HEK293 (cell line): ENCODE measurements at regions not wholly inside any gene's neighbourhood (a gene's known extent, or its start where the extent isn't known, plus 50 kb on each side); places are given as distances from the start of the nearest gene placed in this dataset.

ENCODE experiments used
- CTCF ChIA-PET: fragments of 350-600 bp; formaldehyde crosslinking; extraction: SDS; loops from one replicate; lab custom pipeline; 2021; ENCODE audit warnings: antibody characterized with exemption; lab: Yijun Ruan, JAX
- POLR2A ChIA-PET: fragments of 300-600 bp; formaldehyde crosslinking; extraction: SDS; loops from one replicate; lab custom pipeline; 2020; ENCODE audit warnings: antibody characterized with exemption, inconsistent platforms; lab: Yijun Ruan, JAX
- H3K27ac ChIP-seq: fragments of 200-500 bp; sonication (Bioruptor generic); 2 replicates; pipeline ENCODE4 v1.5.1; 2014; ENCODE audit warnings: low read depth, low read length, control low read depth, inconsistent platforms; ENCODE audit errors: extremely low read depth
- H3K36me3 ChIP-seq, 2 experiments: fragments of 200-500 bp in 1 of 2; sonication (Bioruptor generic) in 1 of 2; 1 replicate in 1 of 2; 2 replicates in 1 of 2; pipeline ENCODE4 v1.5.1; 2014 to 2017; ENCODE audit warnings: inconsistent platforms in 2 of 2, low read length in 2 of 2; ENCODE audit not compliant: control insufficient read depth in 2 of 2, insufficient read depth in 1 of 2
- H3K4me1 ChIP-seq: fragments of 200-500 bp; sonication (Bioruptor generic); 2 replicates; pipeline ENCODE4 v1.5.1; 2014; ENCODE audit warnings: mild to moderate bottlenecking, low read length, inconsistent platforms; ENCODE audit not compliant: control insufficient read depth, insufficient read depth
- H3K4me3 ChIP-seq: 2 replicates; pipeline ENCODE4 v1.5.1; 2011; ENCODE audit warnings: low read depth, mild to moderate bottlenecking, control low read depth, low read length, moderate library complexity
- H3K9me3 ChIP-seq: fragments of 200-500 bp; sonication (Bioruptor generic); 2 replicates; pipeline ENCODE4 v1.5.1; 2014; ENCODE audit warnings: low read depth, low read length, inconsistent platforms; ENCODE audit not compliant: control insufficient read depth, insufficient read depth
- HOXD13 ChIP-seq: sonication (generic); formaldehyde crosslinking; IDR thresholded peaks from 2 replicates; pipeline ENCODE4 v1.8.0; 2022; ENCODE audit warnings: missing genetic modification reagents, borderline replicate concordance
- KLF9 ChIP-seq: fragments of 450-650 bp; formaldehyde crosslinking; IDR thresholded peaks from 2 replicates; pipeline ENCODE4 v1.5.1; 2016; ENCODE audit warnings: missing biosample characterization, missing genetic modification characterization, low read depth
- REPIN1 ChIP-seq: fragments of 450-650 bp; formaldehyde crosslinking; IDR thresholded peaks from 2 replicates; pipeline ENCODE4 v1.5.1; 2017; ENCODE audit warnings: missing biosample characterization, missing genetic modification characterization, low read depth
- SP3 ChIP-seq: fragments of 450-650 bp; formaldehyde crosslinking; IDR thresholded peaks from 2 replicates; pipeline ENCODE4 v1.5.1; 2016; ENCODE audit warnings: missing biosample characterization, missing genetic modification characterization
- ZIC2 ChIP-seq: fragments of 450-650 bp; formaldehyde crosslinking; IDR thresholded peaks from 2 replicates; pipeline ENCODE4 v1.5.1; 2016; ENCODE audit warnings: missing biosample characterization, missing genetic modification characterization
- ZNF133 ChIP-seq: fragments of 450-650 bp; formaldehyde crosslinking; IDR thresholded peaks from 2 replicates; pipeline ENCODE4 v1.5.1; 2016; ENCODE audit warnings: missing biosample characterization, missing genetic modification characterization
- ZNF175 ChIP-seq: fragments of 450-650 bp; formaldehyde crosslinking; IDR thresholded peaks from 2 replicates; pipeline ENCODE4 v1.5.1; 2016; ENCODE audit warnings: missing biosample characterization, missing genetic modification characterization
- ZNF248 ChIP-seq: fragments of 450-650 bp; formaldehyde crosslinking; IDR thresholded peaks from 2 replicates; pipeline ENCODE4 v1.5.1; 2017; ENCODE audit warnings: missing biosample characterization, missing genetic modification characterization
- ZNF391 ChIP-seq: fragments of 450-650 bp; formaldehyde crosslinking; IDR thresholded peaks from 2 replicates; pipeline ENCODE4 v1.5.1; 2016; ENCODE audit warnings: low read depth, missing biosample characterization, missing genetic modification characterization, borderline replicate concordance
- ZNF404 ChIP-seq: fragments of 450-650 bp; formaldehyde crosslinking; IDR thresholded peaks from 2 replicates; pipeline ENCODE4 v1.5.1; 2017; ENCODE audit warnings: missing biosample characterization, missing genetic modification characterization
- ZNF514 ChIP-seq: fragments of 450-650 bp; formaldehyde crosslinking; IDR thresholded peaks from 2 replicates; pipeline ENCODE4 v1.5.1; 2016; ENCODE audit warnings: missing biosample characterization, missing genetic modification characterization
- ZNF530 ChIP-seq: fragments of 450-650 bp; formaldehyde crosslinking; IDR thresholded peaks from 2 replicates; pipeline ENCODE4 v1.5.1; 2016; ENCODE audit warnings: low read depth, missing biosample characterization, missing genetic modification characterization
- ZNF555 ChIP-seq: fragments of 450-650 bp; formaldehyde crosslinking; conservative IDR thresholded peaks from 2 replicates; pipeline ENCODE4 v1.5.1; 2017; ENCODE audit warnings: missing biosample characterization, mild to moderate bottlenecking, missing genetic modification characterization, inconsistent platforms
- ZNF629 ChIP-seq: fragments of 450-650 bp; formaldehyde crosslinking; IDR thresholded peaks from 2 replicates; pipeline ENCODE4 v1.5.1; 2017; ENCODE audit warnings: missing biosample characterization, missing genetic modification characterization
- ZNF791 ChIP-seq: fragments of 450-650 bp; formaldehyde crosslinking; IDR thresholded peaks from 2 replicates; pipeline ENCODE4 v1.5.1; 2016; ENCODE audit warnings: missing biosample characterization, missing genetic modification characterization
- TF ChIP-seq, protein P1 (sequence below): fragments of 450-650 bp; formaldehyde crosslinking; conservative IDR thresholded peaks from 2 replicates; pipeline ENCODE4 v1.5.1; 2016; ENCODE audit warnings: low read depth, missing biosample characterization, missing genetic modification characterization
- TF ChIP-seq, protein P2 (sequence below): fragments of 450-650 bp; formaldehyde crosslinking; IDR thresholded peaks from 2 replicates; pipeline ENCODE4 v1.5.1; 2016; ENCODE audit warnings: missing biosample characterization, missing genetic modification characterization, borderline replicate concordance
- TF ChIP-seq, protein P3 (sequence below): fragments of 450-650 bp; formaldehyde crosslinking; IDR thresholded peaks from 2 replicates; pipeline ENCODE4 v1.5.1; 2016; ENCODE audit warnings: missing biosample characterization, missing genetic modification characterization
- TF ChIP-seq, protein P4 (sequence below): fragments of 450-650 bp; formaldehyde crosslinking; IDR thresholded peaks from 2 replicates; pipeline ENCODE4 v1.5.1; 2016; ENCODE audit warnings: missing biosample characterization, missing genetic modification characterization
- TF ChIP-seq, protein P5 (sequence below): fragments of 450-650 bp; formaldehyde crosslinking; conservative IDR thresholded peaks from 2 replicates; pipeline ENCODE4 v1.5.1; 2016; ENCODE audit warnings: low read depth, missing biosample characterization, missing genetic modification characterization

DNA sequence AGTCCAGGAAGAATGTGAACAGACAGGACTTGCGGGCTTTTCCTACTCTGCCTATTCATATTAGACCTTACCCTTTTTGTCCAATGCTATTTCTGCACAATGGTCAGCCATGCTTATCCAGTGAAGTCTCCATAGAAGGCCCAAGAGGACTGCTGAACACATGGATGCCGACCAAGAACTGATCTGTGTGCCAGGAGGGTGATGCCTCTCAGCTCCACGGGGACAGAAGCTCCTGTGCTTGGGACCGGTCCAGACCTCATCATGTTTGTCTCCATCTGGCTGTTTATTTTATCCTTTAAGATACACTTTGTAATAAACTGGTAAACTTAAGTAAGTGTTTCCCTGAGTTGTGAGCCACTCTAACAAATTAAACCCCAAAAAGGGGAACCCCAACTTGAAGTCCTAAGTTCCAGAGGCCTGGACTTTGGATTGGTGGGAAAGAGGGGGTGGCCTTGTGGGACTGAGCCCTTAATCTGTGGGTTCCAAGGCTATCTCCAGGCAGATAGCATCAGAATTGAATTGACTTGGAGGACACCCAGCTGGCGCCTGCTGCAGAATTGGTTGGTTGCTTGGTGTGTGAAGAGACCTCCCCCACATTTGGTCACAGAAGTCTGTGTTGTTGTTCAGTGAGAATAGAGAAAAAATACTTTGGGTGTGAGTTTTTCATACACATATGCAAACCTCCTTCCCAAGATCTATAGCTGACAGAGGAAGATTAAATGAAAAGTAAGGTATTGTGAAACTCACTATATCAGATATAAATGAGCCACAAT is 57.9 kb upstream of the ANKH start:
- H3K4me3 ChIP-seq, result no peak overlapping the region
- no peaks in the 10 kb centered on the region for H3K36me3 ChIP-seq
- H3K27ac ChIP-seq, result no peak overlapping the region
- no peaks in the 10 kb centered on the region for H3K9me3 ChIP-seq
- ChIA-PET CTCF (no interaction called here), POLR2A (no interaction called here)
- H3K4me1 ChIP-seq, result no peaks in the 10 kb centered on the region
- TF ChIP-seq ZNF175 (tag by site-specific recombination), result no peak
- TF ChIP-seq ZNF133 (tag by site-specific recombination), result no peak
- TF ChIP-seq ZNF629, result no peak
- TF ChIP-seq, protein P1, sequence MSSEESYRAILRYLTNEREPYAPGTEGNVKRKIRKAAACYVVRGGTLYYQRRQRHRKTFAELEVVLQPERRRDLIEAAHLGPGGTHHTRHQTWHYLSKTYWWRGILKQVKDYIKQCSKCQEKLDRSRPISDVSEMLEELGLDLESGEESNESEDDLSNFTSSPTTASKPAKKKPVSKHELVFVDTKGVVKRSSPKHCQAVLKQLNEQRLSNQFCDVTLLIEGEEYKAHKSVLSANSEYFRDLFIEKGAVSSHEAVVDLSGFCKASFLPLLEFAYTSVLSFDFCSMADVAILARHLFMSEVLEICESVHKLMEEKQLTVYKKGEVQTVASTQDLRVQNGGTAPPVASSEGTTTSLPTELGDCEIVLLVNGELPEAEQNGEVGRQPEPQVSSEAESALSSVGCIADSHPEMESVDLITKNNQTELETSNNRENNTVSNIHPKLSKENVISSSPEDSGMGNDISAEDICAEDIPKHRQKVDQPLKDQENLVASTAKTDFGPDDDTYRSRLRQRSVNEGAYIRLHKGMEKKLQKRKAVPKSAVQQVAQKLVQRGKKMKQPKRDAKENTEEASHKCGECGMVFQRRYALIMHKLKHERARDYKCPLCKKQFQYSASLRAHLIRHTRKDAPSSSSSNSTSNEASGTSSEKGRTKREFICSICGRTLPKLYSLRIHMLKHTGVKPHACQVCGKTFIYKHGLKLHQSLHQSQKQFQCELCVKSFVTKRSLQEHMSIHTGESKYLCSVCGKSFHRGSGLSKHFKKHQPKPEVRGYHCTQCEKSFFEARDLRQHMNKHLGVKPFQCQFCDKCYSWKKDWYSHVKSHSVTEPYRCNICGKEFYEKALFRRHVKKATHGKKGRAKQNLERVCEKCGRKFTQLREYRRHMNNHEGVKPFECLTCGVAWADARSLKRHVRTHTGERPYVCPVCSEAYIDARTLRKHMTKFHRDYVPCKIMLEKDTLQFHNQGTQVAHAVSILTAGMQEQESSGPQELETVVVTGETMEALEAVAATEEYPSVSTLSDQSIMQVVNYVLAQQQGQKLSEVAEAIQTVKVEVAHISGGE, result no peak
- TF ChIP-seq, protein P2, sequence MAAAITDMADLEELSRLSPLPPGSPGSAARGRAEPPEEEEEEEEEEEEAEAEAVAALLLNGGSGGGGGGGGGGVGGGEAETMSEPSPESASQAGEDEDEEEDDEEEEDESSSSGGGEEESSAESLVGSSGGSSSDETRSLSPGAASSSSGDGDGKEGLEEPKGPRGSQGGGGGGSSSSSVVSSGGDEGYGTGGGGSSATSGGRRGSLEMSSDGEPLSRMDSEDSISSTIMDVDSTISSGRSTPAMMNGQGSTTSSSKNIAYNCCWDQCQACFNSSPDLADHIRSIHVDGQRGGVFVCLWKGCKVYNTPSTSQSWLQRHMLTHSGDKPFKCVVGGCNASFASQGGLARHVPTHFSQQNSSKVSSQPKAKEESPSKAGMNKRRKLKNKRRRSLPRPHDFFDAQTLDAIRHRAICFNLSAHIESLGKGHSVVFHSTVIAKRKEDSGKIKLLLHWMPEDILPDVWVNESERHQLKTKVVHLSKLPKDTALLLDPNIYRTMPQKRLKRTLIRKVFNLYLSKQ, result no peak
- no peak for TF ChIP-seq ZNF791 (tag by site-specific recombination)
- no peak for TF ChIP-seq ZNF248 (tag by site-specific recombination)
- no peak for TF ChIP-seq ZIC2 (tag by site-specific recombination)
- TF ChIP-seq ZNF530 (tag by site-specific recombination), result no peak
- TF ChIP-seq ZNF514 (tag by site-specific recombination), result no peak
- TF ChIP-seq HOXD13, result no peak
- TF ChIP-seq, protein P3, sequence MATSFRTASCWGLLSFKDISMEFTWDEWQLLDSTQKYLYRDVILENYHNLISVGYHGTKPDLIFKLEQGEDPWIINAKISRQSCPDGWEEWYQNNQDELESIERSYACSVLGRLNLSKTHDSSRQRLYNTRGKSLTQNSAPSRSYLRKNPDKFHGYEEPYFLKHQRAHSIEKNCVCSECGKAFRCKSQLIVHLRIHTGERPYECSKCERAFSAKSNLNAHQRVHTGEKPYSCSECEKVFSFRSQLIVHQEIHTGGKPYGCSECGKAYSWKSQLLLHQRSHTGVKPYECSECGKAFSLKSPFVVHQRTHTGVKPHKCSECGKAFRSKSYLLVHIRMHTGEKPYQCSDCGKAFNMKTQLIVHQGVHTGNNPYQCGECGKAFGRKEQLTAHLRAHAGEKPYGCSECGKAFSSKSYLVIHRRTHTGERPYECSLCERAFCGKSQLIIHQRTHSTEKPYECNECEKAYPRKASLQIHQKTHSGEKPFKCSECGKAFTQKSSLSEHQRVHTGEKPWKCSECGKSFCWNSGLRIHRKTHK (tag by site-specific recombination), result no peak
- TF ChIP-seq SP3 (tag by site-specific recombination), result no peak
- no peak for TF ChIP-seq ZNF555
- no peak for TF ChIP-seq ZNF391 (tag by site-specific recombination)
- no peak for TF ChIP-seq ZNF404 (tag by site-specific recombination)

DNA sequence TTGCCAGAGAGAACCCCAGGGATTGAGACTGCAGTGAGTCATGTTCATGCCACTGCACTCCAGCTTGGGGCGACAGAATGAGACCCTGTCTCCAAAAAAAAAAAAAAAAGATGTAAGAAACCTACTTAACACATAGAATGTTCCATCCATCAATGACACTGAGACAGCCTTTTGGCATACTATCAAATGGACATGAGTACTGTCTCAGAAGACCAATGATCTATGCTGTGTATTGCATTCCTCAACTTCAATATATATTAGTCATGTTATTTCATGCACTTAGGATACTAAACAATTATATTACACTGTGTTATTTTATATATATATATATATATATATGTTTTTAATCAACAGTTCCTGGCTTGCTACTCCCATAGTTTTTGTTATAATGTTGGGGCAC is 57.1 kb upstream of the ANKH start:
- Histone ChIP-seq H3K27ac (no peak overlapping the region), H3K36me3 (no peaks in the 10 kb centered on the region), H3K9me3 (no peaks in the 10 kb centered on the region), H3K4me1 (no peaks in the 10 kb centered on the region), H3K4me3 (no peak overlapping the region)
- TF ChIP-seq, protein P4, sequence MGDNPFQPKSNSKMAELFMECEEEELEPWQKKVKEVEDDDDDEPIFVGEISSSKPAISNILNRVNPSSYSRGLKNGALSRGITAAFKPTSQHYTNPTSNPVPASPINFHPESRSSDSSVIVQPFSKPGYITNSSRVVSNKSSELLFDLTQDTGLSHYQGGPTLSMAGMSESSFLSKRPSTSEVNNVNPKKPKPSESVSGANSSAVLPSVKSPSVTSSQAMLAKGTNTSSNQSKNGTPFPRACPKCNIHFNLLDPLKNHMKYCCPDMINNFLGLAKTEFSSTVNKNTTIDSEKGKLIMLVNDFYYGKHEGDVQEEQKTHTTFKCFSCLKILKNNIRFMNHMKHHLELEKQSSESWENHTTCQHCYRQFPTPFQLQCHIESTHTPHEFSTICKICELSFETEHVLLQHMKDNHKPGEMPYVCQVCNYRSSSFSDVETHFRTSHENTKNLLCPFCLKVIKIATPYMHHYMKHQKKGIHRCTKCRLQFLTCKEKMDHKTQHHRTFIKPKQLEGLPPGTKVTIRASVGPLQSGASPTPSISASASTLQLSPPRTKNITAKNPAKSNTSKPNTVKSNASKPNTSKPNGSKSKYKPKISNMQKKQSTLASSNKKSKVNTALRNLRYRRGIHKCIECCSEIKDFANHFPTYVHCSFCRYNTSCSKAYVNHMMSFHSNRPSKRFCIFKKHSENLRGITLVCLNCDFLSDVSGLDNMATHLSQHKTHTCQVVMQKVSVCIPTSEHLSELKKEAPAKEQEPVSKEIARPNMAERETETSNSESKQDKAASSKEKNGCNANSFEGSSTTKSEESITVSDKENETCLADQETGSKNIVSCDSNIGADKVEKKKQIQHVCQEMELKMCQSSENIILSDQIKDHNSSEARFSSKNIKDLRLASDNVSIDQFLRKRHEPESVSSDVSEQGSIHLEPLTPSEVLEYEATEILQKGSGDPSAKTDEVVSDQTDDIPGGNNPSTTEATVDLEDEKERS (tag by site-specific recombination), result no peak
- TF ChIP-seq REPIN1 (tag by site-specific recombination), result no peak
- TF ChIP-seq KLF9, result no peak
- TF ChIP-seq, protein P5, sequence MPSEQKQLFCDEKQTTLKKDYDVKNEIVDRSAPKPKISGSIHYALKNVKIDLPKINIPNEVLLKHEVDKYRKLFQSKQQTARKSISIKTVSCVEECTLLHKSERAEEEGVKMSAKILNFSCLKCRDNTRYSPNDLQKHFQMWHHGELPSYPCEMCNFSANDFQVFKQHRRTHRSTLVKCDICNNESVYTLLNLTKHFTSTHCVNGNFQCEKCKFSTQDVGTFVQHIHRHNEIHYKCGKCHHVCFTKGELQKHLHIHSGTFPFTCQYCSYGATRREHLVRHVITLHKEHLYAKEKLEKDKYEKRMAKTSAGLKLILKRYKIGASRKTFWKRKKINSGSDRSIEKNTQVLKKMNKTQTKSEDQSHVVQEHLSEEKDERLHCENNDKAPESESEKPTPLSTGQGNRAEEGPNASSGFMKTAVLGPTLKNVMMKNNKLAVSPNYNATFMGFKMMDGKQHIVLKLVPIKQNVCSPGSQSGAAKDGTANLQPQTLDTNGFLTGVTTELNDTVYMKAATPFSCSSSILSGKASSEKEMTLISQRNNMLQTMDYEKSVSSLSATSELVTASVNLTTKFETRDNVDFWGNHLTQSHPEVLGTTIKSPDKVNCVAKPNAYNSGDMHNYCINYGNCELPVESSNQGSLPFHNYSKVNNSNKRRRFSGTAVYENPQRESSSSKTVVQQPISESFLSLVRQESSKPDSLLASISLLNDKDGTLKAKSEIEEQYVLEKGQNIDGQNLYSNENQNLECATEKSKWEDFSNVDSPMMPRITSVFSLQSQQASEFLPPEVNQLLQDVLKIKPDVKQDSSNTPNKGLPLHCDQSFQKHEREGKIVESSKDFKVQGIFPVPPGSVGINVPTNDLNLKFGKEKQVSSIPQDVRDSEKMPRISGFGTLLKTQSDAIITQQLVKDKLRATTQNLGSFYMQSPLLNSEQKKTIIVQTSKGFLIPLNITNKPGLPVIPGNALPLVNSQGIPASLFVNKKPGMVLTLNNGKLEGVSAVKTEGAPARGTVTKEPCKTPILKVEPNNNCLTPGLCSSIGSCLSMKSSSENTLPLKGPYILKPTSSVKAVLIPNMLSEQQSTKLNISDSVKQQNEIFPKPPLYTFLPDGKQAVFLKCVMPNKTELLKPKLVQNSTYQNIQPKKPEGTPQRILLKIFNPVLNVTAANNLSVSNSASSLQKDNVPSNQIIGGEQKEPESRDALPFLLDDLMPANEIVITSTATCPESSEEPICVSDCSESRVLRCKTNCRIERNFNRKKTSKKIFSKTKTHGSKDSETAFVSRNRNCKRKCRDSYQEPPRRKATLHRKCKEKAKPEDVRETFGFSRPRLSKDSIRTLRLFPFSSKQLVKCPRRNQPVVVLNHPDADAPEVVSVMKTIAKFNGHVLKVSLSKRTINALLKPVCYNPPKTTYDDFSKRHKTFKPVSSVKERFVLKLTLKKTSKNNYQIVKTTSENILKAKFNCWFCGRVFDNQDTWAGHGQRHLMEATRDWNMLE, result no peak
- ChIA-PET CTCF (interaction anchor here (0.7 to 1.4 kb wide), 2 partner anchors 13 to 74 kb away, joined by 3 to 5 read pairs; no protein-coding TSS in a partner anchor), POLR2A (no interaction called here)
